ENCODE measurements at regions not wholly inside any gene's neighbourhood (a gene's known extent, or its start where the extent isn't known, plus 50 kb on each side); places are given as distances from the start of the nearest gene placed in this dataset.

- TF ChIP-seq CTCF (IDR thresholded peaks at IDR 0.05; ENCODE audit: insufficient read depth, low read length, poor library complexity, severe bottlenecking) (no peak), EZH2phosphoT487 (conservative IDR thresholded peaks at IDR 0.05; ENCODE audit: low read length) (no peak)
Observed at GRCh38 chr9:15080401-15080800, 170.2 kb upstream of the FREM1 start.

Measured in SU-DHL-6 (cell line).